SK-N-SH (cell line): ENCODE measurements at regions not wholly inside any gene's neighbourhood (a gene's known extent, or its start where the extent isn't known, plus 50 kb on each side); places are given as distances from the start of the nearest gene placed in this dataset.

Experiments used
- CTCF ChIA-PET: fragments of 300-600, 350-600 bp; formaldehyde crosslinking; extraction: SDS; loops from one replicate; lab custom pipeline; 2021; lab: Yijun Ruan, JAX
- POLR2A ChIA-PET: fragments of 350-600 bp; sonication (Branson Sonifier 250); formaldehyde crosslinking; extraction: SDS; loops from one replicate; lab custom pipeline; 2020; ENCODE audit warnings: antibody characterized with exemption, inconsistent platforms; lab: Yijun Ruan, JAX
- DNase-seq: peaks from one replicate; pipeline ENCODE4 v3.0.0; 2012
- H2AFZ ChIP-seq: fragments of 200-600 bp; sonication (generic); 2 replicates; pipeline ENCODE4 v1.8.1; 2016; ENCODE audit warnings: antibody characterized with exemption, mild to moderate bottlenecking, low read depth
- H3F3A ChIP-seq: fragments of 200-600 bp; sonication (generic); replicated peaks from 2 replicates; pipeline ENCODE3; 2016; ENCODE audit warnings: antibody characterized with exemption, mild to moderate bottlenecking; ENCODE audit not compliant: insufficient read depth
- H3K27ac ChIP-seq, 2 experiments: fragments of 200-500 bp in 1 of 2; fragments of 200-600 bp in 1 of 2; sonication (Bioruptor generic) in 1 of 2; sonication (generic), shearing (Covaris generic) in 1 of 2; 2 replicates each; pipeline versions ENCODE4 v1.5.1 to v1.6.1; 2014 to 2016; ENCODE audit warnings: low read depth in 2 of 2, inconsistent platforms in 1 of 2, low read length in 1 of 2, mild to moderate bottlenecking in 1 of 2, mixed read lengths in 1 of 2
- H3K27me3 ChIP-seq: fragments of 200-600 bp; sonication (generic), shearing (Covaris generic); 2 replicates; pipeline ENCODE4 v1.6.1; 2016; ENCODE audit warnings: mixed run types; ENCODE audit not compliant: insufficient read depth
- H3K36me3 ChIP-seq, 2 experiments: fragments of 200-500 bp in 1 of 2; fragments of 200-600 bp in 1 of 2; sonication (Bioruptor generic) in 1 of 2; sonication (generic) in 1 of 2; replicated peaks in 1 of 2; 2 replicates each; pipeline versions ENCODE3 to v1.5.1; 2014 to 2016; ENCODE audit warnings: low read length in 1 of 2, mild to moderate bottlenecking in 1 of 2; ENCODE audit not compliant: insufficient read depth in 2 of 2, control insufficient read depth in 1 of 2
- H3K4me1 ChIP-seq, 2 experiments: fragments of 200-500 bp in 1 of 2; fragments of 200-600 bp in 1 of 2; sonication (Bioruptor generic) in 1 of 2; sonication (generic), shearing (Covaris generic) in 1 of 2; 2 replicates each; pipeline versions ENCODE4 v1.5.1 to v1.6.1; 2014 to 2016; ENCODE audit warnings: low read depth in 1 of 2, low read length in 1 of 2, mixed run types in 1 of 2; ENCODE audit not compliant: insufficient read depth in 2 of 2, control insufficient read depth in 1 of 2
- H3K4me2 ChIP-seq: fragments of 200-600 bp; sonication (generic), shearing (Covaris generic); 2 replicates; pipeline ENCODE4 v1.6.1; 2017; ENCODE audit warnings: mixed run types
- H3K4me3 ChIP-seq, 2 experiments: fragments of 200-500 bp in 1 of 2; fragments of 200-600 bp in 1 of 2; sonication (Bioruptor generic) in 1 of 2; sonication (generic), shearing (Covaris generic) in 1 of 2; 2 replicates each; pipeline versions ENCODE4 v1.5.1 to v1.8.1; 2014 to 2016; ENCODE audit warnings: low read depth in 2 of 2, inconsistent platforms in 1 of 2, low read length in 1 of 2, mild to moderate bottlenecking in 1 of 2, mixed read lengths in 1 of 2, moderate library complexity in 1 of 2
- H3K79me2 ChIP-seq: fragments of 200-600 bp; sonication (generic); 2 replicates; pipeline ENCODE4 v1.8.1; 2017; ENCODE audit warnings: mild to moderate bottlenecking; ENCODE audit not compliant: insufficient read depth
- H3K9ac ChIP-seq: fragments of 200-600 bp; sonication (generic); 2 replicates; pipeline ENCODE4 v1.6.1; 2017; ENCODE audit warnings: mixed run types
- H3K9me2 ChIP-seq: fragments of 200-600 bp; sonication (generic); 2 replicates; pipeline ENCODE4 v1.6.1; 2017; ENCODE audit warnings: mixed run types
- H3K9me3 ChIP-seq: fragments of 200-600 bp; sonication (generic); 2 replicates; pipeline ENCODE4 v1.6.1; 2017; ENCODE audit warnings: mixed run types, mild to moderate bottlenecking, moderate library complexity
- H4K20me1 ChIP-seq: fragments of 200-600 bp; sonication (generic); 2 replicates; pipeline ENCODE4 v1.6.1; 2017; ENCODE audit warnings: mild to moderate bottlenecking, mixed run types; ENCODE audit not compliant: insufficient read depth
- EP300 ChIP-seq, 2 experiments: IDR thresholded peaks; 2 replicates each; pipeline versions ENCODE4 v1.4.0 to v1.6.1; 2012; ENCODE audit warnings: borderline replicate concordance in 1 of 2, low read depth in 1 of 2, low read length in 1 of 2
- EZH2phosphoT487 ChIP-seq: fragments of 200-600 bp; sonication (generic); IDR thresholded peaks from 2 replicates; pipeline ENCODE4 v1.6.1; 2017; ENCODE audit warnings: low read depth, mixed run types, mild to moderate bottlenecking, antibody characterized with exemption, moderate library complexity, borderline replicate concordance
- FOSL2 ChIP-seq: IDR thresholded peaks from 2 replicates; pipeline ENCODE4 v1.4.0; 2012; ENCODE audit warnings: low read depth, mild to moderate bottlenecking, moderate library complexity, borderline replicate concordance
- FOXJ3 ChIP-seq: sonication (generic); formaldehyde crosslinking; IDR thresholded peaks from 2 replicates; pipeline ENCODE4 v1.5.1; 2020; ENCODE audit warnings: mild to moderate bottlenecking, missing genetic modification reagents
- GATA2 ChIP-seq: sonication (generic); formaldehyde crosslinking; IDR thresholded peaks from 2 replicates; pipeline ENCODE4 v1.5.0; 2020; ENCODE audit warnings: mild to moderate bottlenecking, missing genetic modification reagents
- JUND ChIP-seq: IDR thresholded peaks from 2 replicates; pipeline ENCODE4 v1.4.0; 2012
- MEF2A ChIP-seq: IDR thresholded peaks from 2 replicates; pipeline ENCODE4 v1.4.0; 2012; ENCODE audit warnings: low read depth, borderline replicate concordance
- MXI1 ChIP-seq: IDR thresholded peaks from 2 replicates; pipeline ENCODE4 v1.6.1; 2012; ENCODE audit warnings: mild to moderate bottlenecking, low read depth, low read length, improper control_type of control experiment
- NRF1 ChIP-seq: IDR thresholded peaks from 2 replicates; pipeline ENCODE4 v1.6.1; 2012; ENCODE audit warnings: low read depth, mild to moderate bottlenecking, low read length
- RAD21 ChIP-seq: IDR thresholded peaks from 2 replicates; pipeline ENCODE4 v1.6.1; 2012; ENCODE audit warnings: mild to moderate bottlenecking, low read length
- RCOR1 ChIP-seq: fragments of 150-350 bp; IDR thresholded peaks from 2 replicates; pipeline ENCODE4 v1.6.1; 2017; ENCODE audit warnings: antibody characterized with exemption, low read length
- RFX5 ChIP-seq: IDR thresholded peaks from 2 replicates; pipeline ENCODE4 v1.6.1; 2012; ENCODE audit warnings: mild to moderate bottlenecking, improper control_type of control experiment, low read length
- RXRA ChIP-seq: IDR thresholded peaks from 2 replicates; pipeline ENCODE4 v1.4.0; 2012; ENCODE audit warnings: low read depth, mild to moderate bottlenecking, borderline replicate concordance
- SIN3A ChIP-seq: IDR thresholded peaks from 2 replicates; pipeline ENCODE4 v1.6.1; 2012; ENCODE audit warnings: low read depth, mild to moderate bottlenecking, low read length, moderate library complexity, borderline replicate concordance
- TAF1 ChIP-seq: IDR thresholded peaks from 2 replicates; pipeline ENCODE4 v1.6.1; 2012; ENCODE audit warnings: low read depth, mild to moderate bottlenecking, low read length, moderate library complexity, borderline replicate concordance
- TCF12 ChIP-seq: IDR thresholded peaks from 2 replicates; pipeline ENCODE4 v1.4.0; 2012
- WGBS: methylation state at CpG from one replicate; pipeline ENCODE4 v1.1.6; 2017; ENCODE audit warnings: low lambda C conversion rate; 5-methylcytosine and 5-hydroxymethylcytosine counted together
- TF ChIP-seq, protein P1 (sequence below): fragments of 200-600 bp; sonication (generic); IDR thresholded peaks from 2 replicates; pipeline ENCODE4 v1.6.1; 2017; ENCODE audit warnings: antibody characterized with exemption, mild to moderate bottlenecking, moderate library complexity
- TF ChIP-seq, protein P2 (sequence below): IDR thresholded peaks from 2 replicates; pipeline ENCODE4; 2012
- TF ChIP-seq, protein P3 (sequence below): fragments of 150-350 bp; IDR thresholded peaks from 2 replicates; pipeline ENCODE4 v1.6.1; 2017; ENCODE audit warnings: antibody characterized with exemption, low read length, low read depth, borderline replicate concordance

DNA sequence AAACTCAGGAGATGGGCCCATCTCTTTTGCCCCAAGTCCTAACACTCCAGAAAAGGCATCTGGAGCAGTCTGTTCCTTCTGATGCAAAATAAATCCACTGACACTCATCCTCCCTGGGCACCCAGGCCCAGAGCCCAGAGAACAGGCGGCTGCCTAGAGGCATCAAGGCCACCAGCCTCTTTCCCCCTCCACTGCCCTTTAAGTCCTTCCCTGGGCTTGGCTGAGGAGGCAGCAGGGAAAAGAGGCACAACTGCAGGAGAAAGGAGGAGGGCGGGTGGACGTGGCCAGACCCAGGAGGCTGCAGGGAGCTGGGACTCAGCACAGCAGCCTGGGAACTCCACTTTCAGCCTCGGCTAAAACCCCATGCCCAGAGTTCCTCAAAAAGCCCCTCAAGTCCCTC, 99.7 kb upstream of the ID2 start (continued):
- TF ChIP-seq, protein P1, sequence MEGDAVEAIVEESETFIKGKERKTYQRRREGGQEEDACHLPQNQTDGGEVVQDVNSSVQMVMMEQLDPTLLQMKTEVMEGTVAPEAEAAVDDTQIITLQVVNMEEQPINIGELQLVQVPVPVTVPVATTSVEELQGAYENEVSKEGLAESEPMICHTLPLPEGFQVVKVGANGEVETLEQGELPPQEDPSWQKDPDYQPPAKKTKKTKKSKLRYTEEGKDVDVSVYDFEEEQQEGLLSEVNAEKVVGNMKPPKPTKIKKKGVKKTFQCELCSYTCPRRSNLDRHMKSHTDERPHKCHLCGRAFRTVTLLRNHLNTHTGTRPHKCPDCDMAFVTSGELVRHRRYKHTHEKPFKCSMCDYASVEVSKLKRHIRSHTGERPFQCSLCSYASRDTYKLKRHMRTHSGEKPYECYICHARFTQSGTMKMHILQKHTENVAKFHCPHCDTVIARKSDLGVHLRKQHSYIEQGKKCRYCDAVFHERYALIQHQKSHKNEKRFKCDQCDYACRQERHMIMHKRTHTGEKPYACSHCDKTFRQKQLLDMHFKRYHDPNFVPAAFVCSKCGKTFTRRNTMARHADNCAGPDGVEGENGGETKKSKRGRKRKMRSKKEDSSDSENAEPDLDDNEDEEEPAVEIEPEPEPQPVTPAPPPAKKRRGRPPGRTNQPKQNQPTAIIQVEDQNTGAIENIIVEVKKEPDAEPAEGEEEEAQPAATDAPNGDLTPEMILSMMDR = no peak
- TF ChIP-seq JUND (no peak), RFX5 (no peak)

DNA sequence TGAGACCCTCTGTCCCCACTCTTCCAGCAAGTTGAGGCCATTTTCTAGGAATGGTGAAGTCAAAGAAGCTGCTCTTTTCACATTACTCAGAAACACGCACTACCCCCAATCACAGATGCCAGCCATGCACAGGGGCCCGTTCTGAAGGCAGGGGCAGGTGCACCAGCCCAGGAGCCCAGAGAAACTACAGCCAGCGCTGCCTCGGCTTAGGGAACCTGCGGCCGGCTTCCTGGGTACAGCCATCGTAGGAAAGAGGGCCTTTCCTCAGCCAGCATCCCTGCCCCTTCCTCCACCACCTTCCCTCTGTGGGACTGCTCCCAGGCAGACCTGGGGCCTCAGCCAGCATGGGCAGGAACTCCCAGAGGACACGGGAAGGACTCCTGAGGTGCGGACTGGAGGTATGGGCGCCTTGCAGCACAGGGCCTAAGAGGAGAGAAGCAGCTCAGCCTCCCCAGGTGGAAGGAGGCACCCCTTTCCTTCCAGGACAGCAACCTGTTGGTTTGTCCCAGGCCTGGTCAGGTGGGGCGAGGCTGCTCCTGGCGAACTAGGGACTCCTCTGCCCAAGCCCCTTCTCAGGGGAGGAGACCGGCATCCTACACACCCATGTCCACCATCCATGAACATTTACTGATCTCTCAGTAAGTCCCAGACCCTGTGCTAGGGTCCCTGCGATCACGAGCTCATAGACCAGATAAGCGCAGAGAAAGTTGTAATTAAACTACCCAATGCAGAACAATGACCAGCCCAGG, 99.0 kb upstream of the ID2 start:
- Histone ChIP-seq H3K9me2 (no peaks in the 10 kb centered on the region), H4K20me1 (no peaks in the 10 kb centered on the region), H3K9me3 (no peaks in the 10 kb centered on the region)
- no peak for TF ChIP-seq NRF1
- TF ChIP-seq MXI1 = no peak
- TF ChIP-seq, protein P1 = no peak
- TF ChIP-seq EZH2phosphoT487 = no peak
- no peak for TF ChIP-seq GATA2 (CRISPR knock-in tag)
- TF ChIP-seq RCOR1 = no peak
- no peak for TF ChIP-seq MEF2A
- TF ChIP-seq EP300 (IDR thresholded peaks at IDR 0.05; ENCODE audit: borderline replicate concordance in 1 of 2, low read depth in 1 of 2, low read length in 1 of 2) = no peak
- no peak for TF ChIP-seq SIN3A
- no peak for TF ChIP-seq TCF12
- no peak for TF ChIP-seq RXRA
- no peak for TF ChIP-seq FOXJ3
- TF ChIP-seq, protein P2, sequence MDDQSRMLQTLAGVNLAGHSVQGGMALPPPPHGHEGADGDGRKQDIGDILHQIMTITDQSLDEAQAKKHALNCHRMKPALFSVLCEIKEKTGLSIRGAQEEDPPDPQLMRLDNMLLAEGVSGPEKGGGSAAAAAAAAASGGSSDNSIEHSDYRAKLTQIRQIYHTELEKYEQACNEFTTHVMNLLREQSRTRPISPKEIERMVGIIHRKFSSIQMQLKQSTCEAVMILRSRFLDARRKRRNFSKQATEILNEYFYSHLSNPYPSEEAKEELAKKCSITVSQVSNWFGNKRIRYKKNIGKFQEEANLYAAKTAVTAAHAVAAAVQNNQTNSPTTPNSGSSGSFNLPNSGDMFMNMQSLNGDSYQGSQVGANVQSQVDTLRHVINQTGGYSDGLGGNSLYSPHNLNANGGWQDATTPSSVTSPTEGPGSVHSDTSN = no peak
- TF ChIP-seq FOSL2 = no peak
- TF ChIP-seq, protein P3, sequence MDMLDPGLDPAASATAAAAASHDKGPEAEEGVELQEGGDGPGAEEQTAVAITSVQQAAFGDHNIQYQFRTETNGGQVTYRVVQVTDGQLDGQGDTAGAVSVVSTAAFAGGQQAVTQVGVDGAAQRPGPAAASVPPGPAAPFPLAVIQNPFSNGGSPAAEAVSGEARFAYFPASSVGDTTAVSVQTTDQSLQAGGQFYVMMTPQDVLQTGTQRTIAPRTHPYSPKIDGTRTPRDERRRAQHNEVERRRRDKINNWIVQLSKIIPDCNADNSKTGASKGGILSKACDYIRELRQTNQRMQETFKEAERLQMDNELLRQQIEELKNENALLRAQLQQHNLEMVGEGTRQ = no peak
- no peak for TF ChIP-seq RAD21
- TF ChIP-seq TAF1 = no peak
- TF ChIP-seq, all 33 proteins: peak for 0
- DNase-seq = no peak
- no peak overlapping the region for H2AFZ ChIP-seq
- H3K4me3 ChIP-seq = no peak overlapping the region
- no peaks in the 10 kb centered on the region for H3K79me2 ChIP-seq
- H3K27me3 ChIP-seq = no peaks in the 10 kb centered on the region
- H3K4me2 ChIP-seq = no peak overlapping the region
- H3K27ac ChIP-seq = no peak overlapping the region
- no peaks in the 10 kb centered on the region for H3K36me3 ChIP-seq
- peaks cover 0 to 24% of the 10 kb centered on the region in 2 experiments; a peak in 1 of 4 replicates for H3K4me1 ChIP-seq
- WGBS = 88% methylated on average over 15 of the region's 16 CpGs
- CTCF ChIA-PET = interaction anchor here (0.7 to 1.2 kb wide), 3 partner anchors 8 to 60 kb away, joined by 3 read pairs; no protein-coding TSS in a partner anchor
- POLR2A ChIA-PET = no interaction called here
- no peaks in the 10 kb centered on the region for H3F3A ChIP-seq
- H3K9ac ChIP-seq = no peak overlapping the region
